GM12874 (cell line): ENCODE measurements at regions not wholly inside any gene's neighbourhood (a gene's known extent, or its start where the extent isn't known, plus 50 kb on each side); places are given as distances from the start of the nearest gene placed in this dataset.

Source experiments
- TF ChIP-seq, protein P1 (sequence below): IDR thresholded peaks from 2 replicates; pipeline ENCODE4 v1.5.1; 2011; ENCODE audit warnings: low read depth, mild to moderate bottlenecking, control low read depth, low read length, moderate library complexity; ENCODE audit not compliant: insufficient read depth

GRCh38 chr2:13651684-13652131 lies 935.0 kb downstream of the TRIB2 start:
- TF ChIP-seq, protein P1, sequence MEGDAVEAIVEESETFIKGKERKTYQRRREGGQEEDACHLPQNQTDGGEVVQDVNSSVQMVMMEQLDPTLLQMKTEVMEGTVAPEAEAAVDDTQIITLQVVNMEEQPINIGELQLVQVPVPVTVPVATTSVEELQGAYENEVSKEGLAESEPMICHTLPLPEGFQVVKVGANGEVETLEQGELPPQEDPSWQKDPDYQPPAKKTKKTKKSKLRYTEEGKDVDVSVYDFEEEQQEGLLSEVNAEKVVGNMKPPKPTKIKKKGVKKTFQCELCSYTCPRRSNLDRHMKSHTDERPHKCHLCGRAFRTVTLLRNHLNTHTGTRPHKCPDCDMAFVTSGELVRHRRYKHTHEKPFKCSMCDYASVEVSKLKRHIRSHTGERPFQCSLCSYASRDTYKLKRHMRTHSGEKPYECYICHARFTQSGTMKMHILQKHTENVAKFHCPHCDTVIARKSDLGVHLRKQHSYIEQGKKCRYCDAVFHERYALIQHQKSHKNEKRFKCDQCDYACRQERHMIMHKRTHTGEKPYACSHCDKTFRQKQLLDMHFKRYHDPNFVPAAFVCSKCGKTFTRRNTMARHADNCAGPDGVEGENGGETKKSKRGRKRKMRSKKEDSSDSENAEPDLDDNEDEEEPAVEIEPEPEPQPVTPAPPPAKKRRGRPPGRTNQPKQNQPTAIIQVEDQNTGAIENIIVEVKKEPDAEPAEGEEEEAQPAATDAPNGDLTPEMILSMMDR, result no peak

- TF ChIP-seq, protein P1, result no peak
Observed at GRCh38 chr2:13652531-13653313, 936.0 kb downstream of the TRIB2 start.

- TF ChIP-seq, protein P1, result no peak
Observed at GRCh38 chr2:13654416-13654815, 937.7 kb downstream of the TRIB2 start.

GRCh38 chr2:13660231-13660630 lies 943.5 kb downstream of the TRIB2 start:
- TF ChIP-seq, protein P1, result no peak

GRCh38 chr2:13662055-13662454 lies 945.3 kb downstream of the TRIB2 start:
- TF ChIP-seq, protein P1, result no peak

GRCh38 chr2:13666582-13667414 lies 950.1 kb downstream of the TRIB2 start:
- TF ChIP-seq, protein P1, result no peak

- TF ChIP-seq, protein P1, result no peak
Observed at GRCh38 chr2:13667415-13667757, 950.6 kb downstream of the TRIB2 start.
